ENCODE measurements at regions not wholly inside any gene's neighbourhood (a gene's known extent, or its start where the extent isn't known, plus 50 kb on each side); places are given as distances from the start of the nearest gene placed in this dataset.

DNA sequence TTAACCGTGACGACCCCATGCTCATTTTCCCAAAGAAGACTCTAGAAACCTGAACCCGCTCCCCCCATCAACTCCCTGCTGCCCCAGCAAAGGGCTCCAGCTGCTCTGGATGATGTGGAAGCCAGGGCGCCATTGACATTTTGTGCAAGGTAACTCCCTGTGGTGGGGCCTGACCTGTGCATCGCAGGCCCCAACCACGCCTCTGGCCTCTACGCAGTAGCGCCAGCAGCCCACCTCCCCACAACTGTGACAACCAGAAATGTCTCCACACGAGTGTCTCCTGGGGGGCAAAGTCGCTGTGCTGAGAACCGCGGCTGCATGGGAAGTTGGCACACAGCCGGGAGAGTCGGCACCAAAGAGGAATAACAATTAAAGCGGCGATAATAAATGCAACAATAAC, 86.9 kb upstream of the PRR5 start:
- TF ChIP-seq CTCF (IDR thresholded peaks at IDR 0.05) (no peak), JUN (CRISPR knock-in tag; IDR thresholded peaks at IDR 0.05) (no peak), SP1 (CRISPR knock-in tag; conservative IDR thresholded peaks at IDR 0.05) (no peak), TEAD1 (CRISPR knock-in tag; IDR thresholded peaks at IDR 0.05) (no peak), ZNF232 (CRISPR knock-in tag; IDR thresholded peaks at IDR 0.05) (no peak), ETV6 (CRISPR knock-in tag; IDR thresholded peaks at IDR 0.05) (no peak), FOXP1 (CRISPR knock-in tag; IDR thresholded peaks at IDR 0.05; ENCODE audit: borderline replicate concordance) (no peak), SMAD3 (CRISPR knock-in tag; IDR thresholded peaks at IDR 0.05; ENCODE audit: borderline replicate concordance) (no peak), ZNF263 (CRISPR knock-in tag; IDR thresholded peaks at IDR 0.05; ENCODE audit: low read depth) (no peak), USF1 (CRISPR knock-in tag; IDR thresholded peaks at IDR 0.05) (no peak), TCF7 (CRISPR knock-in tag; IDR thresholded peaks at IDR 0.05; ENCODE audit: low read depth) (no peak), MXD4 (CRISPR knock-in tag; IDR thresholded peaks at IDR 0.05; ENCODE audit: borderline replicate concordance) (no peak), NFATC4 (CRISPR knock-in tag; IDR thresholded peaks at IDR 0.05) (no peak)
- TF ChIP-seq, protein P1, sequence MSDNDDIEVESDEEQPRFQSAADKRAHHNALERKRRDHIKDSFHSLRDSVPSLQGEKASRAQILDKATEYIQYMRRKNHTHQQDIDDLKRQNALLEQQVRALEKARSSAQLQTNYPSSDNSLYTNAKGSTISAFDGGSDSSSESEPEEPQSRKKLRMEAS (CRISPR knock-in tag; IDR thresholded peaks at IDR 0.05), result no peak

All from WTC11 (cell line).